MG63 (cell line): ENCODE measurements at regions not wholly inside any gene's neighbourhood (a gene's known extent, or its start where the extent isn't known, plus 50 kb on each side); places are given as distances from the start of the nearest gene placed in this dataset.

Experiments used
- DNase-seq: peaks from one replicate; pipeline ENCODE4 v3.0.0-alpha.2; 2020
- H3K27me3 ChIP-seq: fragments of 250-450 bp; sonication (Bioruptor Pico); 2 replicates; pipeline ENCODE4 v1.5.1; 2020; ENCODE audit warnings: mild to moderate bottlenecking, moderate library complexity
- H3K36me3 ChIP-seq: fragments of 250-450 bp; sonication (Bioruptor Pico); 2 replicates; pipeline ENCODE4 v1.5.1; 2020; ENCODE audit warnings: mild to moderate bottlenecking, moderate library complexity
- H3K4me3 ChIP-seq: fragments of 250-450 bp; sonication (Bioruptor Pico); 2 replicates; pipeline ENCODE4 v1.5.1; 2020; ENCODE audit warnings: mild to moderate bottlenecking, moderate library complexity
- H3K9me3 ChIP-seq: fragments of 250-450 bp; sonication (Bioruptor Pico); 2 replicates; pipeline ENCODE4 v1.5.1; 2020; ENCODE audit warnings: mild to moderate bottlenecking, moderate library complexity

- no peak for DNase-seq
- Histone ChIP-seq H3K4me3 (no peak overlapping the region), H3K9me3 (no peaks in the 10 kb centered on the region), H3K36me3 (no peaks in the 10 kb centered on the region), H3K27me3 (no peaks in the 10 kb centered on the region)
Observed at GRCh38 chr1:199160521-199161318, 521.9 kb downstream of the PTPRC start.

- H3K27me3 ChIP-seq = no peaks in the 10 kb centered on the region
- no peaks in the 10 kb centered on the region for H3K36me3 ChIP-seq
- no peak for DNase-seq
- H3K9me3 ChIP-seq = no peaks in the 10 kb centered on the region
- no peak overlapping the region for H3K4me3 ChIP-seq
Observed at GRCh38 chr1:199161319-199161680, 522.5 kb downstream of the PTPRC start.

GRCh38 chr1:199161766-199162303, 523.0 kb downstream of the PTPRC start:
- Histone ChIP-seq H3K36me3 (no peaks in the 10 kb centered on the region), H3K27me3 (no peaks in the 10 kb centered on the region)
- DNase-seq = no peak

GRCh38 chr1:199163267-199163666, 524.4 kb downstream of the PTPRC start:
- Histone ChIP-seq H3K36me3 (no peaks in the 10 kb centered on the region), H3K4me3 (no peak overlapping the region), H3K9me3 (no peaks in the 10 kb centered on the region), H3K27me3 (no peaks in the 10 kb centered on the region)
- no peak for DNase-seq

More at GRCh38 chr1:199161766-199162303, 523.0 kb downstream of the PTPRC start:
- Histone ChIP-seq H3K4me3 (no peak overlapping the region), H3K9me3 (no peaks in the 10 kb centered on the region)

- no peaks in the 10 kb centered on the region for H3K27me3 ChIP-seq
- no peaks in the 10 kb centered on the region for H3K36me3 ChIP-seq
- H3K4me3 ChIP-seq = no peak overlapping the region
- H3K9me3 ChIP-seq = no peaks in the 10 kb centered on the region
- DNase-seq = no peak
Observed at GRCh38 chr1:199163670-199164069, 524.8 kb downstream of the PTPRC start.

GRCh38 chr1:199167460-199167859, 528.6 kb downstream of the PTPRC start:
- Histone ChIP-seq H3K4me3 (no peak overlapping the region), H3K9me3 (no peaks in the 10 kb centered on the region), H3K27me3 (no peaks in the 10 kb centered on the region), H3K36me3 (no peaks in the 10 kb centered on the region)
- DNase-seq = no peak

GRCh38 chr1:199168888-199169585, 530.2 kb downstream of the PTPRC start:
- Histone ChIP-seq H3K27me3 (no peaks in the 10 kb centered on the region), H3K9me3 (no peaks in the 10 kb centered on the region), H3K4me3 (no peak overlapping the region), H3K36me3 (no peaks in the 10 kb centered on the region)
- no peak for DNase-seq

- no peaks in the 10 kb centered on the region for H3K36me3 ChIP-seq
- DNase-seq = no peak
- H3K27me3 ChIP-seq = no peaks in the 10 kb centered on the region
- no peaks in the 10 kb centered on the region for H3K9me3 ChIP-seq
- no peak overlapping the region for H3K4me3 ChIP-seq
Observed at GRCh38 chr1:199170711-199171110, 531.9 kb downstream of the PTPRC start.

- Histone ChIP-seq H3K36me3 (no peaks in the 10 kb centered on the region), H3K4me3 (no peak overlapping the region), H3K27me3 (no peaks in the 10 kb centered on the region), H3K9me3 (no peaks in the 10 kb centered on the region)
- no peak for DNase-seq
Observed at GRCh38 chr1:199172171-199173124, 533.6 kb downstream of the PTPRC start.

GRCh38 chr1:199173356-199173755, 534.5 kb downstream of the PTPRC start:
- Histone ChIP-seq H3K36me3 (no peaks in the 10 kb centered on the region), H3K9me3 (no peaks in the 10 kb centered on the region), H3K4me3 (no peak overlapping the region), H3K27me3 (no peaks in the 10 kb centered on the region)
- no peak for DNase-seq

GRCh38 chr1:199174336-199174735, 535.5 kb downstream of the PTPRC start:
- DNase-seq = no peak
- Histone ChIP-seq H3K4me3 (no peak overlapping the region), H3K36me3 (no peaks in the 10 kb centered on the region), H3K27me3 (no peaks in the 10 kb centered on the region), H3K9me3 (no peaks in the 10 kb centered on the region)

- no peak overlapping the region for H3K4me3 ChIP-seq
- no peaks in the 10 kb centered on the region for H3K9me3 ChIP-seq
- no peaks in the 10 kb centered on the region for H3K36me3 ChIP-seq
- H3K27me3 ChIP-seq = no peaks in the 10 kb centered on the region
- no peak for DNase-seq
Observed at GRCh38 chr1:199176713-199177112, 537.9 kb downstream of the PTPRC start.

- no peaks in the 10 kb centered on the region for H3K27me3 ChIP-seq
- H3K4me3 ChIP-seq = no peak overlapping the region
- no peaks in the 10 kb centered on the region for H3K9me3 ChIP-seq
- DNase-seq = no peak
- H3K36me3 ChIP-seq = no peaks in the 10 kb centered on the region
Observed at GRCh38 chr1:199177241-199177640, 538.4 kb downstream of the PTPRC start.

- no peaks in the 10 kb centered on the region for H3K27me3 ChIP-seq
- no peaks in the 10 kb centered on the region for H3K9me3 ChIP-seq
Observed at GRCh38 chr1:199178646-199179045, 539.8 kb downstream of the PTPRC start.

GRCh38 chr1:199182186-199182843, 543.5 kb downstream of the PTPRC start:
- Histone ChIP-seq H3K4me3 (no peak overlapping the region), H3K36me3 (no peaks in the 10 kb centered on the region), H3K9me3 (no peaks in the 10 kb centered on the region), H3K27me3 (no peaks in the 10 kb centered on the region)
- no peak for DNase-seq

More at GRCh38 chr1:199178646-199179045, 539.8 kb downstream of the PTPRC start:
- no peak overlapping the region for H3K4me3 ChIP-seq
- no peaks in the 10 kb centered on the region for H3K36me3 ChIP-seq
- no peak for DNase-seq

- DNase-seq = no peak
- H3K4me3 ChIP-seq = no peak overlapping the region
- no peaks in the 10 kb centered on the region for H3K27me3 ChIP-seq
- H3K9me3 ChIP-seq = no peaks in the 10 kb centered on the region
- H3K36me3 ChIP-seq = no peaks in the 10 kb centered on the region
Observed at GRCh38 chr1:199184180-199184579, 545.3 kb downstream of the PTPRC start.
